SU-DHL-6 (cell line): ENCODE measurements at regions not wholly inside any gene's neighbourhood (a gene's known extent, or its start where the extent isn't known, plus 50 kb on each side); places are given as distances from the start of the nearest gene placed in this dataset.

Experiments used
- EZH2phosphoT487 ChIP-seq: fragments of 200-600 bp; sonication (generic), shearing (Covaris generic); conservative IDR thresholded peaks from 2 replicates; pipeline ENCODE4 v1.6.1; 2018; ENCODE audit warnings: mild to moderate bottlenecking, antibody characterized with exemption, low read length, moderate library complexity, mixed read lengths
- TF ChIP-seq, protein P1 (sequence below): fragments of 200-600 bp; sonication (generic); IDR thresholded peaks from one replicate; pipeline ENCODE4 v1.5.1; 2017; ENCODE audit warnings: antibody characterized with exemption, mild to moderate bottlenecking, low read length, moderate library complexity; ENCODE audit not compliant: insufficient read depth, poor library complexity, severe bottlenecking

DNA sequence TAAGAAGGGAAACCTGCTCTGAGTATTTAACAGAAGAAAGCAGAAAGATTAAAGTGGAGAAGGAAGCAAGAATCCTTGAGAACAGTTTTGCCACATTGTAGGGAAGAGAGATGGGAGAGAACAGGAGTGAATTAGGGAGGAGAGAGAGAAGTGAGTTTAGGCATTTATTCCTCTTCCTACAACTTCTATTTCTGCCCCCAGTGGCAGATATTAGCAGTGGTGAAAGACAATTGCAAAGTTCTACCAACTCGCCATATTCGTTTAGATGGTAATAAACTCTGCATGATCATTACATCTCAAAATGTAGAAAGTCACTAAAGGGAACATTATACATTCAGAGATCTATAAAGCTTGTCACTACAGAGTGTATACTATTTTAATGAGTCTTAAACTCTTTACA, 440.1 kb upstream of the TRPC7 start:
- TF ChIP-seq, protein P1, sequence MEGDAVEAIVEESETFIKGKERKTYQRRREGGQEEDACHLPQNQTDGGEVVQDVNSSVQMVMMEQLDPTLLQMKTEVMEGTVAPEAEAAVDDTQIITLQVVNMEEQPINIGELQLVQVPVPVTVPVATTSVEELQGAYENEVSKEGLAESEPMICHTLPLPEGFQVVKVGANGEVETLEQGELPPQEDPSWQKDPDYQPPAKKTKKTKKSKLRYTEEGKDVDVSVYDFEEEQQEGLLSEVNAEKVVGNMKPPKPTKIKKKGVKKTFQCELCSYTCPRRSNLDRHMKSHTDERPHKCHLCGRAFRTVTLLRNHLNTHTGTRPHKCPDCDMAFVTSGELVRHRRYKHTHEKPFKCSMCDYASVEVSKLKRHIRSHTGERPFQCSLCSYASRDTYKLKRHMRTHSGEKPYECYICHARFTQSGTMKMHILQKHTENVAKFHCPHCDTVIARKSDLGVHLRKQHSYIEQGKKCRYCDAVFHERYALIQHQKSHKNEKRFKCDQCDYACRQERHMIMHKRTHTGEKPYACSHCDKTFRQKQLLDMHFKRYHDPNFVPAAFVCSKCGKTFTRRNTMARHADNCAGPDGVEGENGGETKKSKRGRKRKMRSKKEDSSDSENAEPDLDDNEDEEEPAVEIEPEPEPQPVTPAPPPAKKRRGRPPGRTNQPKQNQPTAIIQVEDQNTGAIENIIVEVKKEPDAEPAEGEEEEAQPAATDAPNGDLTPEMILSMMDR = no peak
- no peak for TF ChIP-seq EZH2phosphoT487
